GM23338 (cell line): ENCODE measurements at regions not wholly inside any gene's neighbourhood (a gene's known extent, or its start where the extent isn't known, plus 50 kb on each side); places are given as distances from the start of the nearest gene placed in this dataset.

Experiments
- ATAC-seq: fragments of 200-7000 bp; cut with Tn5 transposase; 3 replicates; pipeline ENCODE4 v1.9.1; 2020
- DNase-seq: peaks from one replicate; pipeline ENCODE4 v3.0.0-alpha.2; 2015; ENCODE audit warnings: low spot score
- H2AFZ ChIP-seq: fragments of 200-600 bp; sonication (generic); 2 replicates; pipeline ENCODE4 v1.8.0; 2016; ENCODE audit warnings: antibody characterized with exemption, mild to moderate bottlenecking, moderate library complexity
- H3F3A ChIP-seq: fragments of 200-600 bp; sonication (generic); replicated peaks from 2 replicates; pipeline ENCODE4 v1.8.0; 2017; ENCODE audit warnings: antibody characterized with exemption, mixed run types, low read depth
- H3K27ac ChIP-seq: fragments of 200-600 bp; sonication (generic); 2 replicates; pipeline ENCODE4 v1.6.1; 2016; ENCODE audit warnings: low read depth
- H3K27me3 ChIP-seq: fragments of 200-600 bp; sonication (generic); 2 replicates; pipeline ENCODE4 v1.8.0; 2016; ENCODE audit warnings: mild to moderate bottlenecking, mixed run types, moderate library complexity; ENCODE audit not compliant: insufficient read depth
- H3K36me3 ChIP-seq: fragments of 200-600 bp; sonication (generic); 2 replicates; pipeline ENCODE4 v1.8.0; 2016; ENCODE audit warnings: mild to moderate bottlenecking; ENCODE audit not compliant: insufficient read depth
- H3K4me1 ChIP-seq: fragments of 200-600 bp; sonication (generic); 2 replicates; pipeline ENCODE4 v1.8.0; 2016; ENCODE audit warnings: mild to moderate bottlenecking, moderate library complexity; ENCODE audit not compliant: insufficient read depth
- H3K4me2 ChIP-seq: fragments of 200-600 bp; sonication (generic); 2 replicates; pipeline ENCODE4 v1.7.1; 2017; ENCODE audit warnings: mixed run types
- H3K4me3 ChIP-seq: fragments of 200-600 bp; sonication (generic); 2 replicates; pipeline ENCODE4 v1.6.1; 2016; ENCODE audit warnings: mixed run types
- H3K79me2 ChIP-seq: fragments of 200-600 bp; sonication (generic); replicated peaks from 2 replicates; pipeline ENCODE4 v1.8.0; 2017; ENCODE audit warnings: mild to moderate bottlenecking; ENCODE audit not compliant: insufficient read depth
- H3K9me2 ChIP-seq: fragments of 200-600 bp; sonication (generic); 2 replicates; pipeline ENCODE4 v1.8.0; 2017; ENCODE audit not compliant: insufficient read depth
- H4K20me1 ChIP-seq: fragments of 200-600 bp; sonication (generic); replicated peaks from 2 replicates; pipeline ENCODE4 v1.8.0; 2017; ENCODE audit warnings: mild to moderate bottlenecking; ENCODE audit not compliant: insufficient read depth
- H3K27ac Mint-ChIP-seq: 2 replicates; pipeline ENCODE4 v1.8.0; 2020; ENCODE audit warnings: inconsistent platforms, mild to moderate bottlenecking, moderate library complexity, mixed read lengths
- H3K27me3 Mint-ChIP-seq: 3 replicates; pipeline ENCODE4 v1.8.0; 2022; ENCODE audit warnings: low read depth, mild to moderate bottlenecking, moderate library complexity, mixed read lengths, inconsistent platforms; ENCODE audit not compliant: insufficient read depth, poor library complexity
- H3K36me3 Mint-ChIP-seq: 3 replicates; pipeline ENCODE4 v1.8.0; 2021; ENCODE audit warnings: low read depth, mild to moderate bottlenecking, inconsistent platforms, moderate library complexity, mixed read lengths
- H3K4me1 Mint-ChIP-seq: 3 replicates; pipeline ENCODE4 v1.8.0; 2020; ENCODE audit warnings: mild to moderate bottlenecking, inconsistent platforms, mixed read lengths
- H3K4me3 Mint-ChIP-seq: 3 replicates; pipeline ENCODE4 v1.8.0; 2021; ENCODE audit warnings: moderate library complexity, mild to moderate bottlenecking, inconsistent platforms, mixed read lengths
- H3K9me3 Mint-ChIP-seq: 3 replicates; pipeline ENCODE4 v1.8.0; 2020; ENCODE audit warnings: moderate library complexity, mild to moderate bottlenecking, inconsistent platforms, mixed read lengths
- CREB1 ChIP-seq: fragments of 250-450 bp; sonication (Bioruptor Pico); IDR thresholded peaks from 2 replicates; pipeline ENCODE4 v1.5.0; 2020; ENCODE audit warnings: low read depth, mild to moderate bottlenecking, moderate library complexity
- EZH2 ChIP-seq: fragments of 200-600 bp; sonication (generic); IDR thresholded peaks from one replicate; pipeline ENCODE4 v1.8.0; 2017; ENCODE audit warnings: antibody characterized with exemption, mild to moderate bottlenecking, low read depth; ENCODE audit not compliant: unreplicated experiment
- EZH2phosphoT487 ChIP-seq: fragments of 200-600 bp; sonication (generic); IDR thresholded peaks from one replicate; pipeline ENCODE4 v1.8.1; 2018; ENCODE audit warnings: antibody characterized with exemption; ENCODE audit not compliant: unreplicated experiment
- NANOG ChIP-seq: IDR thresholded peaks from 2 replicates; pipeline ENCODE4 v1.6.1; 2016; ENCODE audit warnings: antibody characterized with exemption, borderline replicate concordance
- POLR2AphosphoS5 ChIP-seq: IDR thresholded peaks from 2 replicates; pipeline ENCODE4 v1.6.1; 2016; ENCODE audit warnings: antibody characterized with exemption, low read depth
- STAT1 ChIP-seq: IDR thresholded peaks from one replicate; pipeline ENCODE4 v1.6.1; 2016; ENCODE audit warnings: antibody characterized with exemption; ENCODE audit not compliant: unreplicated experiment
- ZNF114 ChIP-seq: fragments of 250-450 bp; sonication (Bioruptor Pico); IDR thresholded peaks from 2 replicates; pipeline ENCODE4 v1.5.0; 2020; ENCODE audit warnings: mild to moderate bottlenecking, moderate library complexity
- ZNF331 ChIP-seq: fragments of 250-450 bp; sonication (Bioruptor Pico); IDR thresholded peaks from 2 replicates; pipeline ENCODE4 v1.5.0; 2020; ENCODE audit warnings: low read depth, mild to moderate bottlenecking, moderate library complexity
- TF ChIP-seq, protein P1 (sequence below): fragments of 250-450 bp; sonication (Bioruptor Pico); IDR thresholded peaks from 2 replicates; pipeline ENCODE4 v1.5.0; 2020; ENCODE audit warnings: mild to moderate bottlenecking, moderate library complexity
- TF ChIP-seq, protein P2 (sequence below): IDR thresholded peaks from one replicate; pipeline ENCODE4 v1.6.1; 2018; ENCODE audit warnings: antibody characterized with exemption; ENCODE audit not compliant: unreplicated experiment
- TF ChIP-seq, protein P3 (sequence below): IDR thresholded peaks from 2 replicates; pipeline ENCODE4 v1.6.1; 2016; ENCODE audit warnings: antibody characterized with exemption

DNA sequence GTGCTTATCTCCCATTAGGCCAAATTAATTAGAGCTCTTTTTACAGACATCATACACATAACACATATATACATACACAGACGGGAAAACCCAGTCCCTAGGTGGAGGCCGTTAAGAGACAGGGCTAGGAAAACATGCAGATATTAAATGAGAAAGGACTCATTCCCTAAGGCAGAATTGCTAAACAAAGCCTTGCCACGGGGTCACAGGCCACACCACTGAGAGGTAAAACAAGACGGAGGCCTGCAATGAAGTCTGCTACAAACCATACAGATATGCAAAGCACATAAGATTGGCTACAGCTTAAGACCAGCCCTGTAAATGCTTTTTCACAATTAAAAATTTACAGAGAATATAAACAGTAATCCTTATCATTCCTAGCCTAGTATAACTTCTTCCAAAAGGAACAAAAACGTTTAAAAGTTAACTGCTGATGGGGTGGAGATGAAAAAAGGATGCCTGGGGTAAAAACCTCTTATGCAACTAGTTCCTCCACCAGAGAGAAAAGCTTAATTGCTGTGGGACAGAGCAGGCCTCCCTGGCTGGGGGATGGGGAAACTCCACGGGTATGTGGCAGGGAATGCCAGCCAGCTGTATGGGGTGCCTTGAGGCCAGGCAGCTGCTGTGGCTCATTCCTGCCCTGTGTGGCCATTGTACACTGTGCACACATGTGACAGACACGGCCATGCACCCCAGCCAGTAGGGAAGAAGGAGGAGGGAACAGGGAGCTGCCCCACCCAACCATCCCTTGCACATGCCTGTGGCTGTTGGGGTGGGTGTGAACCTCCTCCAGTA is 481.4 kb upstream of the LMCD1 start:
- Histone ChIP-seq H3F3A (no peaks in the 10 kb centered on the region), H3K4me3 (no peak overlapping the region), H3K9me2 (0 out of 2 replicates have a peak, but pooled peaks cover 3% of the 10 kb centered on the region), H3K4me2 (no peak overlapping the region), H4K20me1 (no peaks in the 10 kb centered on the region), H3K27ac (no peak overlapping the region), H2AFZ (no peak overlapping the region), H3K27me3 (no peaks in the 10 kb centered on the region), H3K4me1 (no peaks in the 10 kb centered on the region), H3K79me2 (no peaks in the 10 kb centered on the region), H3K36me3 (peaks cover 10% of the 10 kb centered on the region; the same call in 1 of the 2 replicates)
- Mint-ChIP-seq H3K36me3 (peaks cover 27% of the 10 kb centered on the region), H3K4me1 (no peaks in the 10 kb centered on the region), H3K4me3 (no peak overlapping the region), H3K9me3 (peaks cover 46% of the 10 kb centered on the region), H3K27me3 (peaks cover 3% of the 10 kb centered on the region), H3K27ac (no peak overlapping the region)
- DNase-seq (no peak), ATAC-seq (no peak)
- TF ChIP-seq ZNF331 (CRISPR knock-in tag) (no peak), CREB1 (no peak)
- TF ChIP-seq, protein P1, sequence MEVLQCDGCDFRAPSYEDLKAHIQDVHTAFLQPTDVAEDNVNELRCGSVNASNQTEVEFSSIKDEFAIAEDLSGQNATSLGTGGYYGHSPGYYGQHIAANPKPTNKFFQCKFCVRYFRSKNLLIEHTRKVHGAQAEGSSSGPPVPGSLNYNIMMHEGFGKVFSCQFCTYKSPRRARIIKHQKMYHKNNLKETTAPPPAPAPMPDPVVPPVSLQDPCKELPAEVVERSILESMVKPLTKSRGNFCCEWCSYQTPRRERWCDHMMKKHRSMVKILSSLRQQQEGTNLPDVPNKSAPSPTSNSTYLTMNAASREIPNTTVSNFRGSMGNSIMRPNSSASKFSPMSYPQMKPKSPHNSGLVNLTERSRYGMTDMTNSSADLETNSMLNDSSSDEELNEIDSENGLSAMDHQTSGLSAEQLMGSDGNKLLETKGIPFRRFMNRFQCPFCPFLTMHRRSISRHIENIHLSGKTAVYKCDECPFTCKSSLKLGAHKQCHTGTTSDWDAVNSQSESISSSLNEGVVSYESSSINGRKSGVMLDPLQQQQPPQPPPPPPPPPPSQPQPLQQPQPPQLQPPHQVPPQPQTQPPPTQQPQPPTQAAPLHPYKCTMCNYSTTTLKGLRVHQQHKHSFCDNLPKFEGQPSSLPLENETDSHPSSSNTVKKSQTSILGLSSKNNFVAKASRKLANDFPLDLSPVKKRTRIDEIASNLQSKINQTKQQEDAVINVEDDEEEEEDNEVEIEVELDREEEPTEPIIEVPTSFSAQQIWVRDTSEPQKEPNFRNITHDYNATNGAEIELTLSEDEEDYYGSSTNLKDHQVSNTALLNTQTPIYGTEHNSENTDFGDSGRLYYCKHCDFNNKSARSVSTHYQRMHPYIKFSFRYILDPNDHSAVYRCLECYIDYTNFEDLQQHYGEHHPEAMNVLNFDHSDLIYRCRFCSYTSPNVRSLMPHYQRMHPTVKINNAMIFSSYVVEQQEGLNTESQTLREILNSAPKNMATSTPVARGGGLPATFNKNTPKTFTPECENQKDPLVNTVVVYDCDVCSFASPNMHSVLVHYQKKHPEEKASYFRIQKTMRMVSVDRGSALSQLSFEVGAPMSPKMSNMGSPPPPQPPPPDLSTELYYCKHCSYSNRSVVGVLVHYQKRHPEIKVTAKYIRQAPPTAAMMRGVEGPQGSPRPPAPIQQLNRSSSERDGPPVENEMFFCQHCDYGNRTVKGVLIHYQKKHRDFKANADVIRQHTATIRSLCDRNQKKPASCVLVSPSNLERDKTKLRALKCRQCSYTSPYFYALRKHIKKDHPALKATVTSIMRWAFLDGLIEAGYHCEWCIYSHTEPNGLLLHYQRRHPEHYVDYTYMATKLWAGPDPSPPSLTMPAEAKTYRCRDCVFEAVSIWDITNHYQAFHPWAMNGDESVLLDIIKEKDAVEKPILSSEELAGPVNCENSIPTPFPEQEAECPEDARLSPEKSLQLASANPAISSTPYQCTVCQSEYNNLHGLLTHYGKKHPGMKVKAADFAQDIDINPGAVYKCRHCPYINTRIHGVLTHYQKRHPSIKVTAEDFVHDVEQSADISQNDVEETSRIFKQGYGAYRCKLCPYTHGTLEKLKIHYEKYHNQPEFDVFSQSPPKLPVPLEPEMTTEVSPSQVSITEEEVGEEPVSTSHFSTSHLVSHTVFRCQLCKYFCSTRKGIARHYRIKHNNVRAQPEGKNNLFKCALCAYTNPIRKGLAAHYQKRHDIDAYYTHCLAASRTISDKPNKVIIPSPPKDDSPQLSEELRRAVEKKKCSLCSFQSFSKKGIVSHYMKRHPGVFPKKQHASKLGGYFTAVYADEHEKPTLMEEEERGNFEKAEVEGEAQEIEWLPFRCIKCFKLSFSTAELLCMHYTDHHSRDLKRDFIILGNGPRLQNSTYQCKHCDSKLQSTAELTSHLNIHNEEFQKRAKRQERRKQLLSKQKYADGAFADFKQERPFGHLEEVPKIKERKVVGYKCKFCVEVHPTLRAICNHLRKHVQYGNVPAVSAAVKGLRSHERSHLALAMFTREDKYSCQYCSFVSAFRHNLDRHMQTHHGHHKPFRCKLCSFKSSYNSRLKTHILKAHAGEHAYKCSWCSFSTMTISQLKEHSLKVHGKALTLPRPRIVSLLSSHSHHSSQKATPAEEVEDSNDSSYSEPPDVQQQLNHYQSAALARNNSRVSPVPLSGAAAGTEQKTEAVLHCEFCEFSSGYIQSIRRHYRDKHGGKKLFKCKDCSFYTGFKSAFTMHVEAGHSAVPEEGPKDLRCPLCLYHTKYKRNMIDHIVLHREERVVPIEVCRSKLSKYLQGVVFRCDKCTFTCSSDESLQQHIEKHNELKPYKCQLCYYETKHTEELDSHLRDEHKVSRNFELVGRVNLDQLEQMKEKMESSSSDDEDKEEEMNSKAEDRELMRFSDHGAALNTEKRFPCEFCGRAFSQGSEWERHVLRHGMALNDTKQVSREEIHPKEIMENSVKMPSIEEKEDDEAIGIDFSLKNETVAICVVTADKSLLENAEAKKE (CRISPR knock-in tag): no peak

DNA sequence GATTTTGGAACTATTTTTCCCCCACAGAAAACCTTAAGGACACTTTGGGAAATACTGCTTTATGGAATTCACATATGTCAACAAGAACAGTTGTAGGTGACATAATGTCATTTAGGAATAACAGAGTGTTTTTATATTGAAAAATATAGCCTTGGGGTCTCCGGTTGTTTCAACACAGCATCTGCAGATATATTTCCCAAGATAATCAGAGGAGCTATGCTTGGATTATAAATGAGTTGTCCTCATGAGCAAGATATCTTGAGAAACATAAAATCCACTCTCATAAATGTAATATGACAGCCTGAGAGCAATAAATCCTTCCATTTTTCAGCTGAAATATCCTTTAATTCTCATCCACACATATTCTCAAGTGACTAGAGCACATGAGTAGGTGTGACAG is 473.7 kb upstream of the LMCD1 start:
- no peaks in the 10 kb centered on the region for H4K20me1 ChIP-seq

More for the DNA sequence above, 473.7 kb upstream of the LMCD1 start:
- TF ChIP-seq, protein P2, sequence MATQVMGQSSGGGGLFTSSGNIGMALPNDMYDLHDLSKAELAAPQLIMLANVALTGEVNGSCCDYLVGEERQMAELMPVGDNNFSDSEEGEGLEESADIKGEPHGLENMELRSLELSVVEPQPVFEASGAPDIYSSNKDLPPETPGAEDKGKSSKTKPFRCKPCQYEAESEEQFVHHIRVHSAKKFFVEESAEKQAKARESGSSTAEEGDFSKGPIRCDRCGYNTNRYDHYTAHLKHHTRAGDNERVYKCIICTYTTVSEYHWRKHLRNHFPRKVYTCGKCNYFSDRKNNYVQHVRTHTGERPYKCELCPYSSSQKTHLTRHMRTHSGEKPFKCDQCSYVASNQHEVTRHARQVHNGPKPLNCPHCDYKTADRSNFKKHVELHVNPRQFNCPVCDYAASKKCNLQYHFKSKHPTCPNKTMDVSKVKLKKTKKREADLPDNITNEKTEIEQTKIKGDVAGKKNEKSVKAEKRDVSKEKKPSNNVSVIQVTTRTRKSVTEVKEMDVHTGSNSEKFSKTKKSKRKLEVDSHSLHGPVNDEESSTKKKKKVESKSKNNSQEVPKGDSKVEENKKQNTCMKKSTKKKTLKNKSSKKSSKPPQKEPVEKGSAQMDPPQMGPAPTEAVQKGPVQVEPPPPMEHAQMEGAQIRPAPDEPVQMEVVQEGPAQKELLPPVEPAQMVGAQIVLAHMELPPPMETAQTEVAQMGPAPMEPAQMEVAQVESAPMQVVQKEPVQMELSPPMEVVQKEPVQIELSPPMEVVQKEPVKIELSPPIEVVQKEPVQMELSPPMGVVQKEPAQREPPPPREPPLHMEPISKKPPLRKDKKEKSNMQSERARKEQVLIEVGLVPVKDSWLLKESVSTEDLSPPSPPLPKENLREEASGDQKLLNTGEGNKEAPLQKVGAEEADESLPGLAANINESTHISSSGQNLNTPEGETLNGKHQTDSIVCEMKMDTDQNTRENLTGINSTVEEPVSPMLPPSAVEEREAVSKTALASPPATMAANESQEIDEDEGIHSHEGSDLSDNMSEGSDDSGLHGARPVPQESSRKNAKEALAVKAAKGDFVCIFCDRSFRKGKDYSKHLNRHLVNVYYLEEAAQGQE: no peak
- TF ChIP-seq, protein P3, sequence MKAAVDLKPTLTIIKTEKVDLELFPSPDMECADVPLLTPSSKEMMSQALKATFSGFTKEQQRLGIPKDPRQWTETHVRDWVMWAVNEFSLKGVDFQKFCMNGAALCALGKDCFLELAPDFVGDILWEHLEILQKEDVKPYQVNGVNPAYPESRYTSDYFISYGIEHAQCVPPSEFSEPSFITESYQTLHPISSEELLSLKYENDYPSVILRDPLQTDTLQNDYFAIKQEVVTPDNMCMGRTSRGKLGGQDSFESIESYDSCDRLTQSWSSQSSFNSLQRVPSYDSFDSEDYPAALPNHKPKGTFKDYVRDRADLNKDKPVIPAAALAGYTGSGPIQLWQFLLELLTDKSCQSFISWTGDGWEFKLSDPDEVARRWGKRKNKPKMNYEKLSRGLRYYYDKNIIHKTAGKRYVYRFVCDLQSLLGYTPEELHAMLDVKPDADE: no peak
- TF ChIP-seq STAT1: no peak
- no peak for TF ChIP-seq EZH2
- no peak for TF ChIP-seq NANOG
- TF ChIP-seq POLR2AphosphoS5: no peak
- TF ChIP-seq EZH2phosphoT487: no peak
- TF ChIP-seq ZNF114 (CRISPR knock-in tag): no peak
- no peak for TF ChIP-seq ZNF331 (CRISPR knock-in tag)
- Histone ChIP-seq H3K9me2 (no peaks in the 10 kb centered on the region; the same call in 1 of the 2 replicates), H3K79me2 (no peaks in the 10 kb centered on the region), H3K27ac (no peak overlapping the region), H3K4me3 (no peak overlapping the region), H3K36me3 (no peaks in the 10 kb centered on the region), H3K4me2 (no peak overlapping the region), H3K27me3 (no peaks in the 10 kb centered on the region), H3F3A (no peaks in the 10 kb centered on the region), H3K4me1 (no peaks in the 10 kb centered on the region), H2AFZ (no peak overlapping the region)
- H3K9me3 Mint-ChIP-seq: peaks cover 21% of the 10 kb centered on the region
- DNase-seq (no peak), ATAC-seq (no peak)
- no peak overlapping the region for H3K27ac Mint-ChIP-seq
- H3K27me3 Mint-ChIP-seq: peaks cover under 1% of the 10 kb centered on the region
- H3K4me1 Mint-ChIP-seq: no peaks in the 10 kb centered on the region
- H3K4me3 Mint-ChIP-seq: no peak overlapping the region
- peaks cover 6% of the 10 kb centered on the region for H3K36me3 Mint-ChIP-seq
